SK-N-SH treated with all-trans-retinoic acid at 6 μM for 48 hours (cell line): ENCODE measurements at regions not wholly inside any gene's neighbourhood (a gene's known extent, or its start where the extent isn't known, plus 50 kb on each side); places are given as distances from the start of the nearest gene placed in this dataset.

ENCODE experiments used
- ATAC-seq: fragments of 200-7000 bp; cut with Tn5 transposase; 3 replicates; pipeline ENCODE4 v1.9.1; 2020; ENCODE audit warnings: mild to moderate bottlenecking, moderate library complexity
- ARNTL ChIP-seq: fragments of 450-650 bp; formaldehyde crosslinking; IDR thresholded peaks from 2 replicates; pipeline ENCODE4 v1.5.0; 2020; ENCODE audit warnings: low read depth, mild to moderate bottlenecking, moderate library complexity, borderline replicate concordance
- BACH2 ChIP-seq: fragments of 250-450 bp; sonication (Bioruptor Pico); IDR thresholded peaks from 2 replicates; pipeline ENCODE4 v1.9.0; 2021; ENCODE audit warnings: mild to moderate bottlenecking, borderline replicate concordance
- CSDC2 ChIP-seq: fragments of 250-450 bp; sonication (Bioruptor Pico); IDR thresholded peaks from 2 replicates; pipeline ENCODE4 v1.5.0; 2020; ENCODE audit warnings: mild to moderate bottlenecking, moderate library complexity
- CSRNP3 ChIP-seq: fragments of 250-450 bp; sonication (Bioruptor Pico); IDR thresholded peaks from 2 replicates; pipeline ENCODE4 v1.5.1; 2021; ENCODE audit warnings: mild to moderate bottlenecking, moderate library complexity
- ESRRG ChIP-seq: fragments of 250-450 bp; sonication (Bioruptor Pico); IDR thresholded peaks from 2 replicates; pipeline ENCODE4 v1.6.1; 2021; ENCODE audit warnings: mild to moderate bottlenecking
- GLIS3 ChIP-seq: fragments of 250-450 bp; sonication (Bioruptor Pico); IDR thresholded peaks from 2 replicates; pipeline ENCODE4 v1.5.0; 2020; ENCODE audit warnings: mild to moderate bottlenecking, moderate library complexity
- OSR1 ChIP-seq: fragments of 250-450 bp; sonication (Bioruptor Pico); IDR thresholded peaks from 2 replicates; pipeline ENCODE4 v1.8.0; 2022; ENCODE audit warnings: moderate library complexity, mild to moderate bottlenecking, inconsistent platforms
- PATZ1 ChIP-seq: fragments of 250-450 bp; sonication (Bioruptor Pico); IDR thresholded peaks from 2 replicates; pipeline ENCODE4 v1.8.0; 2020; ENCODE audit warnings: mild to moderate bottlenecking, moderate library complexity, borderline replicate concordance
- POU6F1 ChIP-seq: fragments of 250-450 bp; sonication (Bioruptor Pico); IDR thresholded peaks from 2 replicates; pipeline ENCODE4 v1.8.0; 2021; ENCODE audit warnings: low read depth, mild to moderate bottlenecking, moderate library complexity, borderline replicate concordance
- PPARA ChIP-seq: fragments of 250-450 bp; sonication (Bioruptor Pico); IDR thresholded peaks from 2 replicates; pipeline ENCODE4 v1.5.0; 2020; ENCODE audit warnings: mild to moderate bottlenecking, borderline replicate concordance
- RARB ChIP-seq: fragments of 250-450 bp; sonication (Bioruptor Pico); IDR thresholded peaks from 2 replicates; pipeline ENCODE4 v1.8.0; 2021; ENCODE audit warnings: mild to moderate bottlenecking, moderate library complexity
- TSHZ2 ChIP-seq: fragments of 250-450 bp; sonication (Bioruptor Pico); IDR thresholded peaks from 2 replicates; pipeline ENCODE4 v1.5.0; 2020; ENCODE audit warnings: mild to moderate bottlenecking, moderate library complexity
- ZFP3 ChIP-seq: fragments of 250-450 bp; sonication (Bioruptor Pico); IDR thresholded peaks from 2 replicates; pipeline ENCODE4 v1.5.0; 2020; ENCODE audit warnings: mild to moderate bottlenecking, moderate library complexity
- ZFP30 ChIP-seq: fragments of 450-650 bp; formaldehyde crosslinking; IDR thresholded peaks from 2 replicates; pipeline ENCODE4 v1.5.0; 2022; ENCODE audit warnings: mild to moderate bottlenecking, moderate library complexity
- ZNF565 ChIP-seq: fragments of 450-650 bp; formaldehyde crosslinking; conservative IDR thresholded peaks from 2 replicates; pipeline ENCODE4 v1.5.0; 2020; ENCODE audit warnings: low read depth, mild to moderate bottlenecking, moderate library complexity
- ZNF8 ChIP-seq: fragments of 450-650 bp; formaldehyde crosslinking; IDR thresholded peaks from 2 replicates; pipeline ENCODE4 v1.5.0; 2020; ENCODE audit warnings: mild to moderate bottlenecking, moderate library complexity

GRCh38 chr5:22908129-22908528 lies 55.0 kb upstream of the CDH12 start:
- no peak for TF ChIP-seq GLIS3
- TF ChIP-seq POU6F1: no peak
- TF ChIP-seq TSHZ2: no peak
- TF ChIP-seq PATZ1 (CRISPR knock-in tag): no peak
- no peak for TF ChIP-seq BACH2 (CRISPR knock-in tag)
- TF ChIP-seq ZFP30 (CRISPR knock-in tag): no peak
- no peak for TF ChIP-seq CSRNP3 (CRISPR knock-in tag)
- TF ChIP-seq ZNF8 (CRISPR knock-in tag): no peak
- TF ChIP-seq ARNTL (CRISPR knock-in tag): no peak
- TF ChIP-seq ZNF565 (CRISPR knock-in tag): no peak
- TF ChIP-seq RARB (CRISPR knock-in tag): no peak
- no peak for TF ChIP-seq CSDC2
- no peak for TF ChIP-seq OSR1
- TF ChIP-seq PPARA (CRISPR knock-in tag): no peak
- TF ChIP-seq ZFP3 (CRISPR knock-in tag): no peak
- no peak for TF ChIP-seq ESRRG
- no peak for ATAC-seq
